DOHH2 (cell line): ENCODE measurements at regions not wholly inside any gene's neighbourhood (a gene's known extent, or its start where the extent isn't known, plus 50 kb on each side); places are given as distances from the start of the nearest gene placed in this dataset.

Source experiments
- CTCF ChIP-seq: fragments of 200-600 bp; sonication (generic); IDR thresholded peaks from one replicate; pipeline ENCODE4 v1.5.1; 2014; ENCODE audit warnings: antibody characterized with exemption, mild to moderate bottlenecking, low read depth, low read length; ENCODE audit not compliant: poor library complexity, severe bottlenecking
- EZH2phosphoT487 ChIP-seq: fragments of 200-600 bp; sonication (generic); IDR thresholded peaks from 2 replicates; pipeline ENCODE4 v1.6.1; 2017; ENCODE audit warnings: borderline replicate concordance, mild to moderate bottlenecking, antibody characterized with exemption, low read length, moderate library complexity, mixed read lengths

GRCh38 chr15:52924630-52925029, 134.5 kb upstream of the ONECUT1 start:
- TF ChIP-seq CTCF, result no peak
- no peak for TF ChIP-seq EZH2phosphoT487
